Liver (tissue), 3 donors: ENCODE measurements at regions not wholly inside any gene's neighbourhood (a gene's known extent, or its start where the extent isn't known, plus 50 kb on each side); places are given as distances from the start of the nearest gene placed in this dataset.

Source experiments
- EGR1 ChIP-seq, 2 donors: IDR thresholded peaks; 2 replicates each; pipeline ENCODE4 v1.6.1; 2016 to 2018; ENCODE audit warnings: antibody characterized with exemption in 2 of 2, low read depth in 2 of 2
- FOXA1 ChIP-seq: IDR thresholded peaks from 2 replicates; pipeline ENCODE4 v1.6.1; 2016; ENCODE audit warnings: antibody characterized with exemption
- GABPA ChIP-seq, 2 donors: IDR thresholded peaks in 1 of 2; conservative IDR thresholded peaks in 1 of 2; 2 replicates each; pipeline ENCODE4 v1.6.1; 2016; ENCODE audit warnings: antibody characterized with exemption in 2 of 2, mild to moderate bottlenecking in 1 of 2, moderate library complexity in 1 of 2
- SP1 ChIP-seq: IDR thresholded peaks from 2 replicates; pipeline ENCODE4 v1.6.1; 2018; ENCODE audit warnings: antibody characterized with exemption, mild to moderate bottlenecking
- TF ChIP-seq, protein P1 (sequence below): fragments of 150-350 bp; IDR thresholded peaks from 2 replicates; pipeline ENCODE4 v1.5.1; 2017; ENCODE audit warnings: improper control_type of control experiment, low read depth, low read length; ENCODE audit not compliant: missing input control
- TF ChIP-seq, protein P2 (sequence below): IDR thresholded peaks from 2 replicates; pipeline ENCODE4 v1.6.1; 2016; ENCODE audit warnings: antibody characterized with exemption
- donor health status: healthy.
- donor health status: healthy.

DNA sequence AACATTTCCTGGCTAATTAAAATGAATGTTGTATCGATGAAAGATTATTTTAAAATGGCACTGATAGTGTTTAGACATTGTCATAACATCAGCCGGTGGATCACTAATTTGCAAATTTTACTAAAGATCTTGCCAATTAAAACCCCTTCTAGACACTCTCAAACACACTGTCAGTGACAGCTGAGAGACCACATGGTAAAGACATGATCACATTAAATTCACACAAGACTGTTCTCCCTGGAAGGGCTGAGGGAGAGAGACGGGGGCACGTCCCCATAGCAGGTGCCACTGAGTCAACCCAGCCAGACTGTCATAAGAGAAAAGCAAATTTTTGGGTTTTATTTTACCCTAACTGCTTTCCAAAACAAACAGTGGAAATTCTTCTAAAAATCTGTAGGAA is 306.0 kb downstream of the TXNL1 start:
- TF ChIP-seq, protein P1, sequence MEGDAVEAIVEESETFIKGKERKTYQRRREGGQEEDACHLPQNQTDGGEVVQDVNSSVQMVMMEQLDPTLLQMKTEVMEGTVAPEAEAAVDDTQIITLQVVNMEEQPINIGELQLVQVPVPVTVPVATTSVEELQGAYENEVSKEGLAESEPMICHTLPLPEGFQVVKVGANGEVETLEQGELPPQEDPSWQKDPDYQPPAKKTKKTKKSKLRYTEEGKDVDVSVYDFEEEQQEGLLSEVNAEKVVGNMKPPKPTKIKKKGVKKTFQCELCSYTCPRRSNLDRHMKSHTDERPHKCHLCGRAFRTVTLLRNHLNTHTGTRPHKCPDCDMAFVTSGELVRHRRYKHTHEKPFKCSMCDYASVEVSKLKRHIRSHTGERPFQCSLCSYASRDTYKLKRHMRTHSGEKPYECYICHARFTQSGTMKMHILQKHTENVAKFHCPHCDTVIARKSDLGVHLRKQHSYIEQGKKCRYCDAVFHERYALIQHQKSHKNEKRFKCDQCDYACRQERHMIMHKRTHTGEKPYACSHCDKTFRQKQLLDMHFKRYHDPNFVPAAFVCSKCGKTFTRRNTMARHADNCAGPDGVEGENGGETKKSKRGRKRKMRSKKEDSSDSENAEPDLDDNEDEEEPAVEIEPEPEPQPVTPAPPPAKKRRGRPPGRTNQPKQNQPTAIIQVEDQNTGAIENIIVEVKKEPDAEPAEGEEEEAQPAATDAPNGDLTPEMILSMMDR, result no peak
- no peak for TF ChIP-seq EGR1 (IDR thresholded peaks at IDR 0.05; ENCODE audit: low read depth in 2 of 2)
- TF ChIP-seq, protein P2, sequence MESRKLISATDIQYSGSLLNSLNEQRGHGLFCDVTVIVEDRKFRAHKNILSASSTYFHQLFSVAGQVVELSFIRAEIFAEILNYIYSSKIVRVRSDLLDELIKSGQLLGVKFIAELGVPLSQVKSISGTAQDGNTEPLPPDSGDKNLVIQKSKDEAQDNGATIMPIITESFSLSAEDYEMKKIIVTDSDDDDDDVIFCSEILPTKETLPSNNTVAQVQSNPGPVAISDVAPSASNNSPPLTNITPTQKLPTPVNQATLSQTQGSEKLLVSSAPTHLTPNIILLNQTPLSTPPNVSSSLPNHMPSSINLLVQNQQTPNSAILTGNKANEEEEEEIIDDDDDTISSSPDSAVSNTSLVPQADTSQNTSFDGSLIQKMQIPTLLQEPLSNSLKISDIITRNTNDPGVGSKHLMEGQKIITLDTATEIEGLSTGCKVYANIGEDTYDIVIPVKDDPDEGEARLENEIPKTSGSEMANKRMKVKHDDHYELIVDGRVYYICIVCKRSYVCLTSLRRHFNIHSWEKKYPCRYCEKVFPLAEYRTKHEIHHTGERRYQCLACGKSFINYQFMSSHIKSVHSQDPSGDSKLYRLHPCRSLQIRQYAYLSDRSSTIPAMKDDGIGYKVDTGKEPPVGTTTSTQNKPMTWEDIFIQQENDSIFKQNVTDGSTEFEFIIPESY, result no peak
- no peak for TF ChIP-seq FOXA1
- no peak for TF ChIP-seq GABPA (IDR thresholded peaks at IDR 0.05 in 1 of 2, conservative IDR thresholded peaks at IDR 0.05 in 1 of 2)
- TF ChIP-seq SP1, result no peak
